ENCODE measurements at regions not wholly inside any gene's neighbourhood (a gene's known extent, or its start where the extent isn't known, plus 50 kb on each side); places are given as distances from the start of the nearest gene placed in this dataset.

DNA sequence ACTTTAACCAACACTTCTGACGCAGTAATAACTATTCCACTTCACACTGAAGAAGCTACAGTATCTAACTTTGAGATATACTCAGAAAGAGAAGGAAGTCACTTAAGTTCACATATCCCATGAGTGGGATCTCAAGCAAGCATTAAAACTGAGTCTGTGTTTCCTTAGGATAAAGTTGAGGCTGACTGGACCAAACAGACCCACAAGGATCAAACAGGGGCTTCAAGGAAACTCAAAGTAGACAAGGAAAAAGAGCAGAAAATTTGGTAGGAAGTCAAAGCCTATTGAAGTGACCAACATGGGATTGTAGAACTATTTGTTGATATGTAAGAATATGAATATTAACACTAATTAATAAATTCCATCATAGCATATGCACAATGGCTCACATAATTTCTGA is 294.9 kb downstream of the ADGB start:
- TF ChIP-seq CTCF (IDR thresholded peaks at IDR 0.05) (no peak), SIN3A (IDR thresholded peaks at IDR 0.05; ENCODE audit: borderline replicate concordance, insufficient read depth, low read depth, low read length) (no peak), POLR2AphosphoS5 (IDR thresholded peaks at IDR 0.05; ENCODE audit: low read depth, low read length) (no peak), TCF7L2 (IDR thresholded peaks at IDR 0.05; ENCODE audit: low read depth, low read length) (no peak)
